ENCODE measurements at regions not wholly inside any gene's neighbourhood (a gene's known extent, or its start where the extent isn't known, plus 50 kb on each side); places are given as distances from the start of the nearest gene placed in this dataset.

GRCh38 chr19:31900991-31901390 lies 444.4 kb upstream of the ZNF507 start:
- DNase-seq, result no peak

GRCh38 chr19:31902821-31903220 lies 442.6 kb upstream of the ZNF507 start:
- no peak for DNase-seq

DNA sequence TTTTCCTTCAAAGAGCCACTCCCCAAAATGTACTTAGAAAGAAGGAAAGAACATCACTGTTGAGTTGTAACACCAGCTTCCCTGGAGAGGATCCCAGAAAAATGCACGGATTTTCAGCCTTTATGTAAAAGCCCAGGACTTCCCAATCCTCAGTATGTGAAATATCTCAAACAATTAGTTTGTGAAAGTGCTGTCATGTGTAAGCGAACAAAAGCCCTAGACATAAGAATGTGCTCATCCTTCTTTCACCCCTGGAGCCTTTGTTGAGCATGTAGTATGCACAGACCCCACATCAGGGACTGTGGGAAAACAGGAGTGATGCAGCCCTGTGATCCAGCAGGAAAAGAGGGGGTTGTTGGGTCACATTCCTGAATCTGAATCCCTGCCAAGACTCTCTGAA lies 441.4 kb upstream of the ZNF507 start:
- no peak for DNase-seq

- DNase-seq, result peak; percentile 9
Measured at GRCh38 chr19:31906111-31906871, 439.1 kb upstream of the ZNF507 start.

GRCh38 chr19:31907661-31908060 lies 437.7 kb upstream of the ZNF507 start:
- DNase-seq, result no peak

- no peak for DNase-seq
Measured at GRCh38 chr19:31908080-31908479, 437.3 kb upstream of the ZNF507 start.

GRCh38 chr19:31908496-31909225 lies 436.7 kb upstream of the ZNF507 start:
- no peak for DNase-seq

DNA sequence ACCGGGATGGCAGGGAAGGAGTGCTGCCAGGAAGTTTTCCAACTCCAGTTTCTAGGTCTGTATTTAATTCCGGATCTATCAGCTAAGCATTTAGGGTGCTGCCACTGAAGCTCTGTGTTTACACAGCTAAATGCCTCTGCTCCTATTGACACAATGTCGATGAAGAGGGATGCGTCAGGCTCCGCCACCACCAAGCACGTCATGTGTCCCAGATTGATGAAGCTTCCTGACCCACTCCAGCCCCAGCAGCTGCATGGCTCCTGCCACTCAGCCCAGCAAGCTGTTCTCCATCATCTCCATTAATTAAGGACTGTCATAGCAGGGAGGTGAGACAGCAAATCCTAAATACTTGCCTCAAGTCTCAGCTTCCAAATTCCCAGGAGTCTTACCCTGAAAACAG lies 435.2 kb upstream of the ZNF507 start:
- no peak for DNase-seq

DNA sequence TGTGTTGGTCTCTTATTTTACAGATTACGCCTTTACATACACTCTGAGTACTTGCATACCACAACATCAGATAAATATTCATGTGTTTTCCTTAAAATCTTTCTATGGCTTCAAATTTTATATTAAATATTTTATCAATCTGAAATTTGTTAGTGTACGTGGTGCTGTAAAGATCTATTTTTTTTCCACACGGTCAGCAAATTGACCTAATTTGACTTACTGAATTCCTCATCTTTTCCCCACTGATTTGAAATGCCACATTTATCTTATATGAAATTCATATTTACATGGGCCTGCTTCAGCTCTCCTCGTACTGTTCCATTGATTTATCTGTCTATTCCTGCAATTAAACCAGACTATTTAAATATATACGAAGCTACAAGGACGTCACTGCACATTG lies 433.8 kb upstream of the ZNF507 start:
- no peak for DNase-seq

DNA sequence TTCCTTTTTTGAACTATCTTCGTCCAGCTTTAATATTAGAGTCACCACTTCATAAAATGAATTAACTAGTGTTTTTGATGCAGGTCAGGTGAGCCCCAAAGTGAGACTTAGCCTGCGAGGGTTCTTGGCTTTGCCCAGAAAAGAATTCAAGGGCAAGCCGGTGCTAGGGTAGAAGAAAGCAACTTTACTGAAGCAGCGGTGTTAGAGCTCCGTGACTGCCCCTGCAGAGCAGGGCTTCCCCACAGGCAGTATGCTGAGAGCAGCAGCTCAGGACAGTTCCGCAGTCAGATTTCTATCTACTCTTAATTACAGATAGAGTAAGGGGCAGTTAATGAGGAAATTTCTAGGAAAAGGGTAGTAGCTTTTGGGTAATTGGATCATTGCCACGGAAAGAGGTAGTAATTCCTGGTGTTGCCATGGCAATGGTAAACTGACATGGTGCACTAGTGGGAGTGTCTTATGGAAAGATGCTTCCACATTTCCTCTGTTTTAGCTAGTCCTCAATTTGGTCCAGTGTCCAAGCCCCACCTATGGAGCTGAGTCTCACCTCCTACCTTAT lies 432.2 kb upstream of the ZNF507 start:
- no peak for DNase-seq

DNA sequence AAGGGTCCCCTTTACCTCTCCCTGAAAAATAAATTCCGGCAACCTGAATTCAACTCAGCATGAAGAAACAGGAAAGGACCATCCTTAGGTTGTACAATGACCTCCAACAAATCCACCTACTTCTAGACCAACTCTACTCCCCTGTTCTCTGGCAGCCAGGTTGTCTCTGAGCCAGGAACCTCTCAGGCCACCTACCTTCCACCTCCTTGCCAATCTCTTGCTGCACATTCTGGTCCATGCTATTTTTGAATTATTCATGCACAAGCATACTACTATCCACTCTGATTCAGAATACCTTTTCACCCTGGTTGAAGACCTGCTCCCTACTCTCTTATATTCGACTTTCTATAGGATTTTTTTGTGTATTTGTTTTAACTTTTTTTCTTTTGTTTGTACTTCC lies 415.0 kb upstream of the ZNF507 start:
- DNase-seq, result no peak

GRCh38 chr19:31937983-31938382 lies 407.4 kb upstream of the ZNF507 start:
- DNase-seq, result no peak

- no peak for DNase-seq
Measured at GRCh38 chr19:31938675-31939074, 406.7 kb upstream of the ZNF507 start.

- no peak for DNase-seq
Measured at GRCh38 chr19:31940396-31940795, 405.0 kb upstream of the ZNF507 start.

- DNase-seq, result no peak
Measured at GRCh38 chr19:31943191-31943661, 402.2 kb upstream of the ZNF507 start.

DNA sequence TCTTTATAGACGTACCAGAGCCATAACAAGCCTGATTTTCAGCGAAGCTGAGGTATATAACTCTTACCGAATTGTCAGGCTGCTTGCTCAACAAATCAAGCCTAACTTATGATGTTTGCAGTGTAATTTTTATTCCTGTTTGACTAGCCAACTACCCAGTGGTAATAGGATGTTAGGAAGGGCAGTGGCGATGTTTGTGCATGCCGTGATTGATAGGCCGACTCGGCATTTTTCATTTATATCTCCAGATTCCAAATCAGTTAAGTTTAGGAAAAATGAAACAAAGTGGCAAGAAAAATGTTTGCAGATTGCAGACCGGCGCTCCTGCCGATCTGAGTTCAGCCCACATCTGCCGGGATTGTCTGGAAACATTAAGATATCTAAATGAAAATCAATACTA lies 401.6 kb upstream of the ZNF507 start:
- no peak for DNase-seq

DNA sequence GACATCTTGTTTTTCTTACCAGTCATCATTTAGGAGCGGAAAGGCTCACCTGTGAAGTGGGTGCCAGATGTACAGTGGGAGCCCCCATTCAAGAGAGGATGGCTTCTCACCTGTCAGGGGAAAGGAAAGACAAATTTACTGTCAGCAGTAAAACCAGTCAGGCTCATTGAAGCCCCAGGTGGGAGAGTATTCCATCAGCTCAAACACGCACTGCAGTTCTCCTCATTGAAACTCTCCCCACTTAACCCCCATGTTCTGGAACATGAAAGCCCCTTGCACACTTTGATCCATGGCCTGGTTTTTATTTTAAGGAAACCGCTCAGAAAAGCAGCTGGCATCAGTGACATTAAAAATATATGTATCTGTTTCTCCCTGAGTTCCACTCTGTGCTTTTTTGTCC lies 401.1 kb upstream of the ZNF507 start:
- no peak for DNase-seq

DNA sequence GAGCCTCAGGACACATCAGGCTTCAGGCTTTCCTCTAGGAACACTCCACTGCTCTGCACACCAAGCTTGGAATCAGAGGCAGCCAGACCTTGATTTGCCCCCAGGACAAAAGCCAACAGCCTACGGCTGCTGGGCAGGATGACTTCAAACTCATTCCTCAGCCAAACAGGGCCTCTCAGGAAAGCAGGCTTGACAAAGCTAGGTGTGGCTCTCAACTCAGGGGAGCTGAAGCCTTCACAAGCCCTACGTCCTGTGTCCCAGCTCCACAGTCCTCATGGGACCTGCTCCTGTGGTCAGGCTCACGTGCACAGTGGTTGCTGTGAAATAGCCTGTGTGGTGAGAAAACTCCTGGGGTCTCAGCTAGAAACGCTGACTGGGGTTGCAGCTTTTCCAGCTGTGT lies 398.9 kb upstream of the ZNF507 start:
- no peak for DNase-seq

GRCh38 chr19:31947436-31948115 lies 397.8 kb upstream of the ZNF507 start:
- DNase-seq, result no peak

DNA sequence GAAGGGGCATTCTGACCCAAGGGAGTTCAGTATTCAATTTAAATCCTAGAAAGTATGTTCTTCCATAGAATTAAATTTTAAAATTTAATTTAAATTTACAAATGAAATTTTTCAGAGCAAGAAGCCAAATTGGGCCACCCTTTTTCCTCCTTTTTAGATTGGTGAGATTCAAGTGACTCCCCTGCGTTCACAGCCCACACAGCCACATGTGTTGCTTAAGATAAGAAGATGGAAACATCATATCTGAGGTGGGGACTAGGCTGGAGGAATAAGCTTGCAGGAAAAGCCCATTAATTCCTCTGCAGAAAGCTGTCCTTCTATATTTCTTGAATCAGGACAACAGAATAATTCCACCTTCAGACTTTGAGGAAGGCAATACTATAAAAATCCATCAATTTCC lies 392.7 kb upstream of the ZNF507 start:
- no peak for DNase-seq

GRCh38 chr19:31955061-31955460 lies 390.3 kb upstream of the ZNF507 start:
- no peak for DNase-seq

GRCh38 chr19:31955884-31956283 lies 389.5 kb upstream of the ZNF507 start:
- DNase-seq, result no peak

- DNase-seq, result no peak
Measured at GRCh38 chr19:31956771-31957392, 388.5 kb upstream of the ZNF507 start.
